BE2C (cell line): ENCODE measurements at regions not wholly inside any gene's neighbourhood (a gene's known extent, or its start where the extent isn't known, plus 50 kb on each side); places are given as distances from the start of the nearest gene placed in this dataset.

Experiments used
- DNase-seq: peaks from one replicate; pipeline ENCODE4 v3.0.0-alpha.2; 2020
- H3K27me3 ChIP-seq: fragments of 250-450 bp; sonication (Bioruptor Pico); 2 replicates; pipeline ENCODE4 v1.5.1; 2020; ENCODE audit warnings: mild to moderate bottlenecking
- H3K36me3 ChIP-seq: fragments of 250-450 bp; sonication (Bioruptor Pico); 2 replicates; pipeline ENCODE4 v1.5.1; 2020; ENCODE audit warnings: mild to moderate bottlenecking
- H3K4me1 ChIP-seq: fragments of 250-450 bp; sonication (Bioruptor Pico); 2 replicates; pipeline ENCODE4 v1.5.1; 2020
- H3K4me3 ChIP-seq: 2 replicates; pipeline ENCODE4 v1.5.1; 2011; ENCODE audit warnings: low read depth, low read length
- H3K9me3 ChIP-seq: fragments of 250-450 bp; sonication (Bioruptor Pico); 2 replicates; pipeline ENCODE4 v1.5.1; 2020
- TF ChIP-seq, protein P1 (sequence below): IDR thresholded peaks from 2 replicates; pipeline ENCODE4 v1.5.1; 2012; ENCODE audit warnings: mild to moderate bottlenecking, low read depth, low read length

DNA sequence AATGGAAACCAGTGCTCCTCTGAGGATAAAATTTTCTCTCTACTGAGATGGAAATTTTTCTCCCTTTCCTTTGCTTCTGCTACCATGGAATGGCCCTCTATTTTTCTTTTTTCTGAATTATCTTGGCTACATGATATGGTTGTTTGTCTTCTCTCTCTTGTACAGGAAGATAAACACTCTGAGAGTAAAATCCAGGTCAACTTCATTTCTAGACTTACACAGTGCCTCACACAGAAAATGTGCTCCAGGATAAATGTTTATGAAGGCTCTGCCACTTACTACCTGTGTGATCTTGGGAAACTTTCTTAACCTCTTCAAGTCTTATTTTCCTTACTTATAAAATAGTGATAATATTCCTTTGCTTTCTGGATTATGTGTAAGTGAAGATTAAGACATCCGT, 153.9 kb downstream of the PRELID2 start:
- no peaks in the 10 kb centered on the region for H3K9me3 ChIP-seq
- TF ChIP-seq, protein P1, sequence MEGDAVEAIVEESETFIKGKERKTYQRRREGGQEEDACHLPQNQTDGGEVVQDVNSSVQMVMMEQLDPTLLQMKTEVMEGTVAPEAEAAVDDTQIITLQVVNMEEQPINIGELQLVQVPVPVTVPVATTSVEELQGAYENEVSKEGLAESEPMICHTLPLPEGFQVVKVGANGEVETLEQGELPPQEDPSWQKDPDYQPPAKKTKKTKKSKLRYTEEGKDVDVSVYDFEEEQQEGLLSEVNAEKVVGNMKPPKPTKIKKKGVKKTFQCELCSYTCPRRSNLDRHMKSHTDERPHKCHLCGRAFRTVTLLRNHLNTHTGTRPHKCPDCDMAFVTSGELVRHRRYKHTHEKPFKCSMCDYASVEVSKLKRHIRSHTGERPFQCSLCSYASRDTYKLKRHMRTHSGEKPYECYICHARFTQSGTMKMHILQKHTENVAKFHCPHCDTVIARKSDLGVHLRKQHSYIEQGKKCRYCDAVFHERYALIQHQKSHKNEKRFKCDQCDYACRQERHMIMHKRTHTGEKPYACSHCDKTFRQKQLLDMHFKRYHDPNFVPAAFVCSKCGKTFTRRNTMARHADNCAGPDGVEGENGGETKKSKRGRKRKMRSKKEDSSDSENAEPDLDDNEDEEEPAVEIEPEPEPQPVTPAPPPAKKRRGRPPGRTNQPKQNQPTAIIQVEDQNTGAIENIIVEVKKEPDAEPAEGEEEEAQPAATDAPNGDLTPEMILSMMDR = no peak
- no peaks in the 10 kb centered on the region for H3K27me3 ChIP-seq
- H3K4me1 ChIP-seq = no peaks in the 10 kb centered on the region
- no peaks in the 10 kb centered on the region for H3K36me3 ChIP-seq
- H3K4me3 ChIP-seq = no peak overlapping the region
- DNase-seq = no peak

DNA sequence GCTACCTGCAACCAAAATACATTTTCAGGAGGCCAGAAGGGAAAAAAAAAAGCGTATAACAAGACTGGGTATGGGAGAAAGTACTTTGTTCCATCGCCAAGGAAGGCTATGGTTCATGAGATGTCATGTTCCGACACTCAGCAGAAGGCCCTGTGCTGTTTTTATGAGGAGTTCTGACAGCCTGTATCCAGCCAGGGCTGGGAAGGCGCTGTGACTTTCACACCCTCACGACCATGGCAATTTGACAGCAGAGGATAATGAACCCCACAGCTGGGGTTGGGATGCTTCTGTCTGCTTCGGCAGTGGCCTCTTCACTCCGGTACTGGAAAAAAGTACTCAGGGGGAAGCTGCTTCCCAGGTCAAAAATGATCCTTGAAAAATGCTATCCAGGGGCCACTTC, 154.4 kb downstream of the PRELID2 start:
- H3K9me3 ChIP-seq = no peaks in the 10 kb centered on the region

DNA sequence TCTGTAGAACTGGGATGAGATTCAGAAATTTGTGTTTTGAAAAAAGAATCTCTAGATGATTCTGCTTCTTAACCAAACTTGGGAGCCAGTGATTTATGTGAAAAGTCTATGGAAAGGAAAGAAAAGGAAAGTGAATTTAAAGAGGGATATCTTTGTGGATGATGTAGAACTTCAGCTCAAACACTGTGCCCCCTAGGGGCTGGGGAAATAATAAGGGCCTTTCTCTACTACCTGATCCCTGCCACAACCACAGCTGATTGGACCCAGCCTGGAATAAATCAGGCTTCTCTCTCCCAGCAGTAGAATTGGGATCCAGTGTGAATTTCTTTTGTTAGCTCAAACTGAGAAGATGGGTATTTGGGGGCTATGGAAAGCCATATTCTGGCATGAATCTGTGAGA, 155.0 kb downstream of the PRELID2 start:
- no peaks in the 10 kb centered on the region for H3K4me1 ChIP-seq
- no peak for DNase-seq
- TF ChIP-seq, protein P1 = peak; percentile 33
- H3K27me3 ChIP-seq = no peaks in the 10 kb centered on the region
- no peaks in the 10 kb centered on the region for H3K9me3 ChIP-seq
- H3K36me3 ChIP-seq = no peaks in the 10 kb centered on the region
- no peak overlapping the region for H3K4me3 ChIP-seq

More for the DNA sequence above, 154.4 kb downstream of the PRELID2 start:
- no peaks in the 10 kb centered on the region for H3K27me3 ChIP-seq
- H3K4me3 ChIP-seq = no peak overlapping the region
- no peak for DNase-seq
- H3K4me1 ChIP-seq = no peaks in the 10 kb centered on the region
- H3K36me3 ChIP-seq = no peaks in the 10 kb centered on the region
- TF ChIP-seq, protein P1 = no peak

DNA sequence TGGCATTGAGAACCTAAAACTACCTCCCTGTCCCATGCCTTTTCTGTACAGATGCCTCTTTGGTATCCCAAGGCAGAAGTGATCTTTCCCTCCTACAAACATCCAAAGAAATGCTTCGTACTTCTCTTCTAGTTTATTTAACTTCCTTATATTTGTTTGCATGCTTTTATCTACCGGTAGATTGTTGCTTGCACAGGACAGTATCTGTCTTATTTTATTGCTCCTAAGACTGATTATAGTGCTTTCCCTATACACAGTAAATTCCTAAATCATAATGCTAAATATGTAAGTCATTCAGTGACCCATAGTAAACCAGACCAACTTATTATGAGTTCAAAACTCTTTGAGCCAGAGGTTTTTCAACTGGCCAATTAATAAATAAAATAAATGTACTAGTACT, 156.9 kb downstream of the PRELID2 start:
- H3K4me3 ChIP-seq = no peak overlapping the region
- H3K4me1 ChIP-seq = no peaks in the 10 kb centered on the region
- DNase-seq = no peak
- H3K27me3 ChIP-seq = no peaks in the 10 kb centered on the region; the same call in 1 of the 2 replicates
- H3K36me3 ChIP-seq = no peaks in the 10 kb centered on the region
- H3K9me3 ChIP-seq = no peaks in the 10 kb centered on the region
- TF ChIP-seq, protein P1 = no peak

DNA sequence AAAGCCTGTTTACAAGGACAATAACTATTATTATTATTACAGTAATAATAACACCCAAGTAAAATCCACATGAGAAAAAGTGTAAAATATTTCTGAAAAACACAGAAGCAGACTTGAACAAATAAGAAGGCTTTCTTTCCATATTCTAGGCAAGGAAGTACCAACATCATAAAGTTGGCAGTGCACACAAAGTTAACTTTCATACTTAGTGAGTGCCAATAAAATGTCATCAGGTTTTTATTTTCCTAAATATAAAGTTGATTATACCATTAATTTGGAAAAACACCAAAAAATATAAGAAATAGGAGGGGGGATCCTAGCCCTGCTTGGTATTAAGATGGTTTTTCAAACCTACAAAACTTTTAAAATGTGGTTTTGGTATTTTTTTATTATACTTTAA, 161.4 kb downstream of the PRELID2 start:
- H3K9me3 ChIP-seq = no peaks in the 10 kb centered on the region
- H3K36me3 ChIP-seq = no peaks in the 10 kb centered on the region
- H3K4me3 ChIP-seq = no peak overlapping the region
- no peaks in the 10 kb centered on the region; the same call in 1 of the 2 replicates for H3K27me3 ChIP-seq
- TF ChIP-seq, protein P1 = no peak
- no peaks in the 10 kb centered on the region for H3K4me1 ChIP-seq
- no peak for DNase-seq

DNA sequence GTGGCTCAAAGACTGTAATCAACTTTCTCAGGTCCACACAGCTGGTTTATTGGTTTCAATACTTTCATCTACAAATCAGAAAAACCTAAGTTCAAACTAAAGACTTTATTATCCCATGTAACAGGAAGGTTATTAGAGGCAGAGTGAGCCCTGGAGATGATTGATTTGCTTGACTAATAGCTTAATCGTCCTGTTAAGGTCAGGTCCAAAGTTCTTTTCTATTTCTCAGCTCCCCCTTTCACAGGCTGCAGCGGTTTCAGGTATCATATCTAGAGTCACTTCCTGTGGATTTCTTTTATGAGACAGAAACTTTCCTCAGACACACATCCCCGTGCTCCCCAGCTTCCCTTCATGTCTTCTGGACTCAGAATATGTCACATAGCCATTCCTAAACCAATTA, 166.4 kb downstream of the PRELID2 start:
- Histone ChIP-seq H3K36me3 (no peaks in the 10 kb centered on the region), H3K4me1 (no peaks in the 10 kb centered on the region), H3K4me3 (no peak overlapping the region), H3K27me3 (no peaks in the 10 kb centered on the region; the same call in 1 of the 2 replicates), H3K9me3 (no peaks in the 10 kb centered on the region)
- DNase-seq = no peak
- TF ChIP-seq, protein P1 = no peak
